HG03097 (cell line): ENCODE measurements at regions not wholly inside any gene's neighbourhood (a gene's known extent, or its start where the extent isn't known, plus 50 kb on each side); places are given as distances from the start of the nearest gene placed in this dataset.
"Not testable (repeated sequence)": the region's sequence is repeated elsewhere in the genome, so short reads cannot be mapped to it uniquely, and the experiment has no call there.

Experiments used
- ATAC-seq: cut with Tn5 transposase; IDR thresholded peaks from one replicate; pipeline ENCODE4 v1.9.1; 2021; ENCODE audit not compliant: unreplicated experiment, low FRiP score

- ATAC-seq: no peak
Measured at GRCh38 chr17:70423562-70423961, 254.2 kb downstream of the KCNJ2 start.

- no peak for ATAC-seq
Measured at GRCh38 chr17:70426752-70427151, 257.4 kb downstream of the KCNJ2 start.

- no peak for ATAC-seq
Measured at GRCh38 chr17:70434536-70435490, 265.5 kb downstream of the KCNJ2 start.

- ATAC-seq: no peak
Measured at GRCh38 chr17:70437656-70438055, 268.3 kb downstream of the KCNJ2 start.

GRCh38 chr17:70446446-70446845 is 277.1 kb downstream of the KCNJ2 start:
- no peak for ATAC-seq

GRCh38 chr17:70447588-70447987 is 278.3 kb downstream of the KCNJ2 start:
- ATAC-seq: no peak

GRCh38 chr17:70453075-70453474 is 283.7 kb downstream of the KCNJ2 start:
- ATAC-seq: not testable (repeated sequence)

- ATAC-seq: no peak
Measured at GRCh38 chr17:70454377-70454776, 285.0 kb downstream of the KCNJ2 start.

GRCh38 chr17:70454908-70455307 is 285.6 kb downstream of the KCNJ2 start:
- ATAC-seq: no peak

GRCh38 chr17:70464995-70465394 is 295.7 kb downstream of the KCNJ2 start:
- no peak for ATAC-seq

GRCh38 chr17:70468661-70469060 is 299.3 kb downstream of the KCNJ2 start:
- ATAC-seq: no peak

GRCh38 chr17:70473049-70473448 is 303.7 kb downstream of the KCNJ2 start:
- no peak for ATAC-seq

- ATAC-seq: no peak
Measured at GRCh38 chr17:70476368-70476767, 307.0 kb downstream of the KCNJ2 start.

- ATAC-seq: no peak
Measured at GRCh38 chr17:70478902-70479301, 309.6 kb downstream of the KCNJ2 start.

- no peak for ATAC-seq
Measured at GRCh38 chr17:70479779-70480178, 310.4 kb downstream of the KCNJ2 start.

GRCh38 chr17:70483624-70484023 is 314.3 kb downstream of the KCNJ2 start:
- no peak for ATAC-seq

- ATAC-seq: no peak
Measured at GRCh38 chr17:70484050-70484449, 314.7 kb downstream of the KCNJ2 start.

GRCh38 chr17:70484496-70484895 is 315.2 kb downstream of the KCNJ2 start:
- no peak for ATAC-seq

- ATAC-seq: no peak
Measured at GRCh38 chr17:70492368-70492767, 323.0 kb downstream of the KCNJ2 start.

- ATAC-seq: no peak
Measured at GRCh38 chr17:70493277-70493874, 324.0 kb downstream of the KCNJ2 start.

- ATAC-seq: no peak
Measured at GRCh38 chr17:70498631-70499030, 329.3 kb downstream of the KCNJ2 start.
